Fibroblast of pulmonary artery (primary cell): ENCODE measurements at regions not wholly inside any gene's neighbourhood (a gene's known extent, or its start where the extent isn't known, plus 50 kb on each side); places are given as distances from the start of the nearest gene placed in this dataset.

ENCODE experiments used
- DNase-seq: peaks from one replicate; pipeline ENCODE4 v3.0.0-alpha.2; 2010; ENCODE audit warnings: low read depth
- H3K4me3 ChIP-seq: replicated peaks from 2 replicates; pipeline ENCODE4 v1.5.1; 2011; ENCODE audit warnings: low read depth, mild to moderate bottlenecking, control low read depth, low read length, moderate library complexity
- CTCF ChIP-seq: IDR thresholded peaks from 2 replicates; pipeline ENCODE4 v1.5.1; 2011; ENCODE audit warnings: mild to moderate bottlenecking, control low read depth, low read length, inconsistent platforms; ENCODE audit errors: missing control alignments

- no peak overlapping the region for H3K4me3 ChIP-seq
- TF ChIP-seq CTCF = no peak
- no peak for DNase-seq
These were observed 607.7 kb upstream of the USP24 start for GRCh38 chr1:55822891-55823290.

GRCh38 chr1:55821234-55821633 is 606.1 kb upstream of the USP24 start:
- no peak overlapping the region for H3K4me3 ChIP-seq
- TF ChIP-seq CTCF = no peak
- no peak for DNase-seq

GRCh38 chr1:55820501-55820900 is 605.3 kb upstream of the USP24 start:
- DNase-seq = no peak
- H3K4me3 ChIP-seq = no peak overlapping the region
- TF ChIP-seq CTCF = no peak

GRCh38 chr1:55819011-55819410 is 603.8 kb upstream of the USP24 start:
- H3K4me3 ChIP-seq = no peak overlapping the region
- DNase-seq = no peak
- no peak for TF ChIP-seq CTCF

GRCh38 chr1:55816456-55817426 is 601.6 kb upstream of the USP24 start:
- peak; percentile 46 for DNase-seq
- no peak overlapping the region for H3K4me3 ChIP-seq
- no peak for TF ChIP-seq CTCF

- no peak overlapping the region for H3K4me3 ChIP-seq
- TF ChIP-seq CTCF = no peak
- no peak for DNase-seq
These were observed 600.7 kb upstream of the USP24 start for GRCh38 chr1:55815745-55816455.
